OCI-LY1 (cell line): ENCODE measurements at regions not wholly inside any gene's neighbourhood (a gene's known extent, or its start where the extent isn't known, plus 50 kb on each side); places are given as distances from the start of the nearest gene placed in this dataset.

Experiments used
- H2AFZ ChIP-seq: fragments of 200-600 bp; sonication (generic), shearing (Covaris generic); 2 replicates; pipeline ENCODE4 v1.6.0; 2014; ENCODE audit warnings: antibody characterized with exemption, mild to moderate bottlenecking, low read length
- H3F3A ChIP-seq: fragments of 200-600 bp; sonication (generic), shearing (Covaris generic); 2 replicates; pipeline ENCODE4 v1.6.0; 2014; ENCODE audit warnings: mild to moderate bottlenecking, antibody characterized with exemption, low read length, moderate library complexity; ENCODE audit not compliant: insufficient read depth
- H3K27ac ChIP-seq: fragments of 200-600 bp; sonication (generic); 2 replicates; pipeline ENCODE4 v1.5.1; 2014; ENCODE audit warnings: low read length, mixed run types, mild to moderate bottlenecking, low read depth; ENCODE audit not compliant: poor library complexity, severe bottlenecking
- H3K27me3 ChIP-seq: fragments of 200-600 bp; sonication (generic); 2 replicates; pipeline ENCODE4 v1.6.0; 2014; ENCODE audit warnings: antibody characterized with exemption, mild to moderate bottlenecking, low read length, moderate library complexity; ENCODE audit not compliant: insufficient read depth
- H3K36me3 ChIP-seq: fragments of 200-600 bp; sonication (generic); 2 replicates; pipeline ENCODE4 v1.6.1; 2014; ENCODE audit warnings: mild to moderate bottlenecking, antibody characterized with exemption, low read length, moderate library complexity, mixed read lengths; ENCODE audit not compliant: insufficient read depth
- H3K4me1 ChIP-seq: fragments of 200-600 bp; sonication (generic); 2 replicates; pipeline ENCODE4 v1.5.1; 2014; ENCODE audit warnings: mild to moderate bottlenecking, low read length, moderate library complexity; ENCODE audit not compliant: insufficient read depth, severe bottlenecking
- H3K4me2 ChIP-seq: fragments of 200-600 bp; sonication (generic), shearing (Covaris generic); 2 replicates; pipeline ENCODE4 v1.6.1; 2014; ENCODE audit warnings: low read length
- H3K4me3 ChIP-seq: fragments of 200-600 bp; sonication (generic); 2 replicates; pipeline ENCODE4 v1.5.1; 2014; ENCODE audit warnings: low read length, low read depth, mild to moderate bottlenecking, mixed read lengths; ENCODE audit not compliant: poor library complexity, severe bottlenecking
- H3K79me2 ChIP-seq: fragments of 200-600 bp; shearing (Covaris generic); 2 replicates; pipeline ENCODE4 v1.6.1; 2016; ENCODE audit warnings: mixed run types, low read length, mixed read lengths; ENCODE audit not compliant: insufficient read depth
- H3K9ac ChIP-seq: fragments of 200-600 bp; sonication (generic), shearing (Covaris generic); 2 replicates; pipeline ENCODE4 v1.6.1; 2014; ENCODE audit warnings: mild to moderate bottlenecking, low read length, mixed read lengths
- H3K9me2 ChIP-seq: fragments of 200-600 bp; sonication (generic), shearing (Covaris generic); 2 replicates; pipeline ENCODE4 v1.6.1; 2014; ENCODE audit warnings: low read depth, mild to moderate bottlenecking, low read length, mixed read lengths
- H3K9me3 ChIP-seq: fragments of 200-600 bp; shearing (Covaris generic); 2 replicates; pipeline ENCODE4 v1.6.1; 2014; ENCODE audit warnings: low read length, mixed read lengths
- H4K20me1 ChIP-seq: fragments of 200-600 bp; sonication (generic), shearing (Covaris generic); 2 replicates; pipeline ENCODE4 v1.6.0; 2016; ENCODE audit warnings: mild to moderate bottlenecking, low read length; ENCODE audit not compliant: insufficient read depth
- EZH2 ChIP-seq: fragments of 200-600 bp; sonication (generic), shearing (Covaris generic); IDR thresholded peaks from 2 replicates; pipeline ENCODE4 v1.8.0; 2017; ENCODE audit warnings: borderline replicate concordance, mixed run types, mild to moderate bottlenecking, antibody characterized with exemption, low read length, moderate library complexity, mixed read lengths
- TF ChIP-seq, protein P1 (sequence below): fragments of 200-600 bp; sonication (generic), shearing (Covaris generic); IDR thresholded peaks from 2 replicates; pipeline ENCODE4 v1.5.1; 2017; ENCODE audit warnings: mild to moderate bottlenecking, antibody characterized with exemption, low read length, moderate library complexity, mixed read lengths

DNA sequence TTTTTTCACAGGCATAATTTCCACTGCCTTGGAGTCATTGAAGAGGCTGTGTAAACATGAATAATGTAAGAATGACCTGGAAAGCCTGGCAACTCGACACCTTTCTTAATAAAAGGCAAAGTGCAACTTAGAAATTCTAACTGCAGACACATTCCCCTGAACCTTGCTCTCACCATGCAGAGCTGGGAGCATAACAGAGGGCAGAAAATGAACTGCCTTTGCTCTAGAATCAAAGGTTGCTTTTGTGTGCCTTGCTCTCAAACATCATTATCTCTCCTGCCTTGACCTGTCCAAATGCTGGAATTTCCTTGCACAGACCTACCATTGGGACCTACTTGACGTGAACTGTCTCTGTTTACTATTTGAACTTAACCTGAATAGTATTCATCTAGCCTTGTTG lies 462.0 kb upstream of the ZNF462 start:
- H3F3A ChIP-seq: no peaks in the 10 kb centered on the region
- no peaks in the 10 kb centered on the region for H3K9me3 ChIP-seq
- H3K79me2 ChIP-seq: no peaks in the 10 kb centered on the region
- TF ChIP-seq EZH2: no peak
- TF ChIP-seq, protein P1, sequence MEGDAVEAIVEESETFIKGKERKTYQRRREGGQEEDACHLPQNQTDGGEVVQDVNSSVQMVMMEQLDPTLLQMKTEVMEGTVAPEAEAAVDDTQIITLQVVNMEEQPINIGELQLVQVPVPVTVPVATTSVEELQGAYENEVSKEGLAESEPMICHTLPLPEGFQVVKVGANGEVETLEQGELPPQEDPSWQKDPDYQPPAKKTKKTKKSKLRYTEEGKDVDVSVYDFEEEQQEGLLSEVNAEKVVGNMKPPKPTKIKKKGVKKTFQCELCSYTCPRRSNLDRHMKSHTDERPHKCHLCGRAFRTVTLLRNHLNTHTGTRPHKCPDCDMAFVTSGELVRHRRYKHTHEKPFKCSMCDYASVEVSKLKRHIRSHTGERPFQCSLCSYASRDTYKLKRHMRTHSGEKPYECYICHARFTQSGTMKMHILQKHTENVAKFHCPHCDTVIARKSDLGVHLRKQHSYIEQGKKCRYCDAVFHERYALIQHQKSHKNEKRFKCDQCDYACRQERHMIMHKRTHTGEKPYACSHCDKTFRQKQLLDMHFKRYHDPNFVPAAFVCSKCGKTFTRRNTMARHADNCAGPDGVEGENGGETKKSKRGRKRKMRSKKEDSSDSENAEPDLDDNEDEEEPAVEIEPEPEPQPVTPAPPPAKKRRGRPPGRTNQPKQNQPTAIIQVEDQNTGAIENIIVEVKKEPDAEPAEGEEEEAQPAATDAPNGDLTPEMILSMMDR: no peak
- H3K36me3 ChIP-seq: no peaks in the 10 kb centered on the region
- no peak overlapping the region for H3K4me3 ChIP-seq
- H3K27ac ChIP-seq: no peak overlapping the region
- H3K4me1 ChIP-seq: no peaks in the 10 kb centered on the region
- H3K9me2 ChIP-seq: no peaks in the 10 kb centered on the region
- no peaks in the 10 kb centered on the region for H3K27me3 ChIP-seq
- no peak overlapping the region for H3K4me2 ChIP-seq
- H4K20me1 ChIP-seq: no peaks in the 10 kb centered on the region
- H2AFZ ChIP-seq: no peak overlapping the region
- no peak overlapping the region for H3K9ac ChIP-seq

GRCh38 chr9:106403081-106403480 lies 459.9 kb upstream of the ZNF462 start:
- no peaks in the 10 kb centered on the region for H3K4me1 ChIP-seq
- H3K4me3 ChIP-seq: no peak overlapping the region
- no peak overlapping the region for H3K9ac ChIP-seq
- no peak overlapping the region for H3K4me2 ChIP-seq
- no peaks in the 10 kb centered on the region for H3K9me2 ChIP-seq
- no peak overlapping the region for H3K27ac ChIP-seq
- no peaks in the 10 kb centered on the region for H3K79me2 ChIP-seq
- no peaks in the 10 kb centered on the region for H3K27me3 ChIP-seq
- H4K20me1 ChIP-seq: no peaks in the 10 kb centered on the region
- H2AFZ ChIP-seq: no peak overlapping the region
- H3F3A ChIP-seq: no peaks in the 10 kb centered on the region
- TF ChIP-seq, protein P1: no peak
- no peak for TF ChIP-seq EZH2
- H3K9me3 ChIP-seq: no peaks in the 10 kb centered on the region
- H3K36me3 ChIP-seq: no peaks in the 10 kb centered on the region

GRCh38 chr9:106404137-106404536 lies 458.8 kb upstream of the ZNF462 start:
- no peak overlapping the region for H3K4me2 ChIP-seq
- no peak overlapping the region for H3K4me3 ChIP-seq
- no peaks in the 10 kb centered on the region for H3K4me1 ChIP-seq
- H3K9me2 ChIP-seq: no peaks in the 10 kb centered on the region
- no peaks in the 10 kb centered on the region for H4K20me1 ChIP-seq
- no peaks in the 10 kb centered on the region for H3K36me3 ChIP-seq
- TF ChIP-seq, protein P1: no peak
- TF ChIP-seq EZH2: no peak
- H3K9ac ChIP-seq: no peak overlapping the region
- no peaks in the 10 kb centered on the region for H3K79me2 ChIP-seq
- no peaks in the 10 kb centered on the region for H3K9me3 ChIP-seq
- no peak overlapping the region for H2AFZ ChIP-seq
- no peaks in the 10 kb centered on the region for H3F3A ChIP-seq
- no peaks in the 10 kb centered on the region for H3K27me3 ChIP-seq
- no peak overlapping the region for H3K27ac ChIP-seq
